Chondrocyte (in vitro differentiated cells): ENCODE measurements at regions not wholly inside any gene's neighbourhood (a gene's known extent, or its start where the extent isn't known, plus 50 kb on each side); places are given as distances from the start of the nearest gene placed in this dataset.

ENCODE experiments used
- DNase-seq: peaks from one replicate; pipeline ENCODE4 v3.0.0; 2021; ENCODE audit warnings: mixed read lengths, low spot score
- H3K27ac Mint-ChIP-seq: one replicate; pipeline ENCODE4 v1.8.0; 2021; ENCODE audit warnings: mild to moderate bottlenecking, moderate library complexity, mixed read lengths; ENCODE audit not compliant: unreplicated experiment
- H3K27me3 Mint-ChIP-seq: 2 replicates; pipeline ENCODE4 v1.8.0; 2021; ENCODE audit warnings: low read depth, mixed read lengths
- H3K36me3 Mint-ChIP-seq: 2 replicates; pipeline ENCODE4 v1.8.0; 2021; ENCODE audit warnings: low read depth, mixed read lengths
- H3K4me1 Mint-ChIP-seq: 2 replicates; pipeline ENCODE4 v1.8.0; 2021; ENCODE audit warnings: low read depth, mild to moderate bottlenecking, mixed read lengths
- H3K4me3 Mint-ChIP-seq: one replicate; pipeline ENCODE4 v1.8.0; 2021; ENCODE audit warnings: mild to moderate bottlenecking, moderate library complexity, mixed read lengths; ENCODE audit not compliant: unreplicated experiment
- H3K9me3 Mint-ChIP-seq: 2 replicates; pipeline ENCODE4 v1.8.0; 2021; ENCODE audit warnings: low read depth, mixed read lengths
- CTCF ChIP-seq: fragments of 200-600 bp; sonication (generic); IDR thresholded peaks from 2 replicates; pipeline ENCODE4 v1.5.0; 2021; ENCODE audit warnings: antibody characterized with exemption, mild to moderate bottlenecking, moderate library complexity

DNA sequence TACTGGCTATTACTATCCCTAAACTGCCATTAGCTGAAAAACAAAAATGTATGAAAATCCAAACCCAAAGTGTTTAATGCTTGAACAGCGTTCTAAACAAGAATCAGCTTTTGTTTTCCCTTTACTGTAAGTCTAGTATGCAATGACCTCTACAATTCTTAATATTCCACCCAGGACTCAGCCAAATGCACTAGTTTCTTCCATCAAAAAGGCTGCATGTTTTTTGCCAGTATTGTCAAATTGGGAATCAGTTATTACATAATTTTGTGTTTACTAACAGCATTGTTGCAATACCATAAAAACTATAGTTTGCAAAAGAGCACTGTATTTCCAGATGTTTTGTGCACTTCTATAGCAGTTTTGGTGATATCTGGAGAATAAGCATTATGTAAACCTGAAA lies 634.5 kb downstream of the LTN1 start:
- no peak overlapping the region for H3K27ac Mint-ChIP-seq
- H3K27me3 Mint-ChIP-seq, result peaks cover 2% of the 10 kb centered on the region
- no peaks in the 10 kb centered on the region for H3K4me1 Mint-ChIP-seq
- no peak overlapping the region for H3K4me3 Mint-ChIP-seq
- H3K36me3 Mint-ChIP-seq, result no peaks in the 10 kb centered on the region
- TF ChIP-seq CTCF, result no peak
- DNase-seq, result no peak
- no peaks in the 10 kb centered on the region for H3K9me3 Mint-ChIP-seq

DNA sequence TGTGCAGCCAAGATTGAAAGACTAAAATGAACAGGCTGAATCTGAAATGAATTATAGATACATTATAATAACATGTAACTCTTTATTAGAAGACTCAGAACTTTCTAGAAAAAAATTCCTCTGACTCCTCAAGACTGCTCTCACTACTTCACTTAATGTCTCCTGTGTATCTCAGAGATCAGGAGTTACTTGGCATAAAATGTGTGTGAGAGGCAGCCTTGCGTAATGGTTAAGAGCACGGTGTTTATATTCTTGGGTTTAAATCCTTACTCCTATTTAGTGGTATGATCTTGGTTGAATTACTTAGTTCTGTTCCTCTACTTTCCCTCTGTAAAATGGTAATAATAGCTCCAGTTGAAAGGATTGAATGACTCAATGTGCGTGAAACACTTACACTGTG lies 634.9 kb downstream of the LTN1 start:
- peaks cover 2% of the 10 kb centered on the region for H3K27me3 Mint-ChIP-seq
- H3K36me3 Mint-ChIP-seq, result no peaks in the 10 kb centered on the region
- no peak overlapping the region for H3K4me3 Mint-ChIP-seq
- no peaks in the 10 kb centered on the region for H3K4me1 Mint-ChIP-seq
- no peak overlapping the region for H3K27ac Mint-ChIP-seq
- DNase-seq, result no peak
- no peak for TF ChIP-seq CTCF
- no peaks in the 10 kb centered on the region for H3K9me3 Mint-ChIP-seq

- Mint-ChIP-seq H3K4me1 (no peaks in the 10 kb centered on the region), H3K36me3 (no peaks in the 10 kb centered on the region), H3K4me3 (no peak overlapping the region), H3K27me3 (peaks cover 2% of the 10 kb centered on the region), H3K27ac (no peak overlapping the region), H3K9me3 (no peaks in the 10 kb centered on the region)
- TF ChIP-seq CTCF, result no peak
- DNase-seq, result no peak
Measured at GRCh38 chr21:28356422-28356821, 636.3 kb downstream of the LTN1 start.

- no peaks in the 10 kb centered on the region for H3K4me1 Mint-ChIP-seq
- TF ChIP-seq CTCF, result no peak
- H3K4me3 Mint-ChIP-seq, result no peak overlapping the region
- no peaks in the 10 kb centered on the region for H3K27me3 Mint-ChIP-seq
- no peak overlapping the region for H3K27ac Mint-ChIP-seq
- peaks cover 4% of the 10 kb centered on the region for H3K9me3 Mint-ChIP-seq
- DNase-seq, result no peak
- H3K36me3 Mint-ChIP-seq, result no peaks in the 10 kb centered on the region
Measured at GRCh38 chr21:28345934-28346333, 646.7 kb downstream of the LTN1 start.

- Mint-ChIP-seq H3K27me3 (no peaks in the 10 kb centered on the region), H3K9me3 (peaks cover 4% of the 10 kb centered on the region), H3K27ac (no peak overlapping the region), H3K4me1 (no peaks in the 10 kb centered on the region), H3K4me3 (no peak overlapping the region), H3K36me3 (no peaks in the 10 kb centered on the region)
- DNase-seq, result no peak
- TF ChIP-seq CTCF, result no peak
Measured at GRCh38 chr21:28344985-28345384, 647.7 kb downstream of the LTN1 start.
